ENCODE measurements at regions not wholly inside any gene's neighbourhood (a gene's known extent, or its start where the extent isn't known, plus 50 kb on each side); places are given as distances from the start of the nearest gene placed in this dataset.

- Mint-ChIP-seq H3K36me3 (ENCODE audit: insufficient read depth) (no peaks in the 10 kb centered on the region), H3K27me3 (peaks cover 50% of the 10 kb centered on the region), H3K4me3 (no peak overlapping the region), H3K27ac (ENCODE audit: low read depth) (no peak overlapping the region), H3K4me1 (no peaks in the 10 kb centered on the region), H3K9me3 (no peaks in the 10 kb centered on the region)
- ATAC-seq (replicated peaks; ENCODE audit: extremely low read depth, poor library complexity, severe bottlenecking), result no peak
- no peak for DNase-seq (ENCODE audit: low spot score in 2 of 2)
These were observed 71.0 kb upstream of the AMOTL1 start for GRCh38 chr11:94697156-94697555.

GRCh38 chr11:94700622-94701021, 67.5 kb upstream of the AMOTL1 start:
- no peak for ATAC-seq (replicated peaks; ENCODE audit: extremely low read depth, poor library complexity, severe bottlenecking)
- no peaks in the 10 kb centered on the region for H3K4me1 Mint-ChIP-seq
- H3K27me3 Mint-ChIP-seq, result peaks cover 31% of the 10 kb centered on the region
- H3K4me3 Mint-ChIP-seq, result no peak overlapping the region
- DNase-seq (ENCODE audit: low spot score in 2 of 2), result no peak
- H3K36me3 Mint-ChIP-seq (ENCODE audit: insufficient read depth), result no peaks in the 10 kb centered on the region
- no peak overlapping the region for H3K27ac Mint-ChIP-seq (ENCODE audit: low read depth)
- no peaks in the 10 kb centered on the region for H3K9me3 Mint-ChIP-seq

GRCh38 chr11:94702481-94702880, 65.7 kb upstream of the AMOTL1 start:
- Mint-ChIP-seq H3K9me3 (no peaks in the 10 kb centered on the region), H3K36me3 (ENCODE audit: insufficient read depth) (no peaks in the 10 kb centered on the region), H3K27me3 (peaks cover 30% of the 10 kb centered on the region), H3K4me1 (no peaks in the 10 kb centered on the region), H3K4me3 (no peak overlapping the region), H3K27ac (ENCODE audit: low read depth) (no peak overlapping the region)
- DNase-seq (ENCODE audit: low spot score in 2 of 2) (no peak), ATAC-seq (replicated peaks; ENCODE audit: extremely low read depth, poor library complexity, severe bottlenecking) (no peak)

- Mint-ChIP-seq H3K4me3 (no peak overlapping the region), H3K27me3 (peaks cover 20% of the 10 kb centered on the region), H3K36me3 (ENCODE audit: insufficient read depth) (no peaks in the 10 kb centered on the region), H3K9me3 (no peaks in the 10 kb centered on the region), H3K4me1 (no peaks in the 10 kb centered on the region), H3K27ac (ENCODE audit: low read depth) (no peak overlapping the region)
- DNase-seq (ENCODE audit: low spot score in 2 of 2) (no peak), ATAC-seq (replicated peaks; ENCODE audit: extremely low read depth, poor library complexity, severe bottlenecking) (no peak)
These were observed 62.7 kb upstream of the AMOTL1 start for GRCh38 chr11:94705419-94705818.

GRCh38 chr11:94705891-94706615, 62.1 kb upstream of the AMOTL1 start:
- Mint-ChIP-seq H3K27ac (ENCODE audit: low read depth) (no peak overlapping the region), H3K36me3 (ENCODE audit: insufficient read depth) (no peaks in the 10 kb centered on the region), H3K4me3 (no peak overlapping the region), H3K4me1 (no peaks in the 10 kb centered on the region), H3K9me3 (no peaks in the 10 kb centered on the region), H3K27me3 (peaks cover 14% of the 10 kb centered on the region)
- ATAC-seq (replicated peaks; ENCODE audit: extremely low read depth, poor library complexity, severe bottlenecking) (no peak), DNase-seq (ENCODE audit: low spot score in 2 of 2) (no peak)

DNA sequence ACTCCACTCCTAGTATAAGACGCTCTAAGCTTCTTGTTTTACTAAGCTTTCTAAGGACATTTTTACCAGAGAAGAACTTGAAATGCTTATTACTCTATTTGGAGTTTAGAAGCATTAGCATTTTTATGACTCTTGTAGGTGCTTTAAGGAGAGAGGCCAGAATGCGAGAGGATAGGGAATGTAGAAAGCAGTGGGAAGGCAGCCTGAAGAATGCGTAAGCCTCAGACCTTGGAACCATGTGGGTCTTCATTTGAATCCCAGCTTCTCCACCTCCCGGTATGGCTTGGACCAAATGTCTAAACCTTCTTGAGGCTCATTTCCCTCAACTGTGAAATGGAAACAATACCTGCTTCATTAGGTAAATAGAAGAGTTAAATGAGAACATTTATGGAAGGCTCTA, 60.0 kb upstream of the AMOTL1 start:
- Mint-ChIP-seq H3K36me3 (ENCODE audit: insufficient read depth) (no peaks in the 10 kb centered on the region), H3K27me3 (peaks cover 10% of the 10 kb centered on the region), H3K4me3 (no peak overlapping the region), H3K27ac (ENCODE audit: low read depth) (no peak overlapping the region), H3K9me3 (no peaks in the 10 kb centered on the region), H3K4me1 (no peaks in the 10 kb centered on the region)
- DNase-seq (ENCODE audit: low spot score in 2 of 2) (no peak), ATAC-seq (replicated peaks; ENCODE audit: extremely low read depth, poor library complexity, severe bottlenecking) (no peak)

GRCh38 chr11:94708642-94709041, 59.5 kb upstream of the AMOTL1 start:
- DNase-seq (ENCODE audit: low spot score in 2 of 2) (no peak), ATAC-seq (replicated peaks; ENCODE audit: extremely low read depth, poor library complexity, severe bottlenecking) (no peak)
- Mint-ChIP-seq H3K36me3 (ENCODE audit: insufficient read depth) (no peaks in the 10 kb centered on the region), H3K4me3 (no peak overlapping the region), H3K4me1 (no peaks in the 10 kb centered on the region), H3K9me3 (no peaks in the 10 kb centered on the region), H3K27me3 (peaks cover 14% of the 10 kb centered on the region), H3K27ac (ENCODE audit: low read depth) (no peak overlapping the region)

- Mint-ChIP-seq H3K4me1 (no peaks in the 10 kb centered on the region), H3K4me3 (no peak overlapping the region), H3K27ac (ENCODE audit: low read depth) (no peak overlapping the region), H3K27me3 (peaks cover 48% of the 10 kb centered on the region), H3K36me3 (ENCODE audit: insufficient read depth) (no peaks in the 10 kb centered on the region), H3K9me3 (no peaks in the 10 kb centered on the region)
- no peak for ATAC-seq (replicated peaks; ENCODE audit: extremely low read depth, poor library complexity, severe bottlenecking)
- DNase-seq (ENCODE audit: low spot score in 2 of 2), result no peak
These were observed 52.9 kb upstream of the AMOTL1 start for GRCh38 chr11:94715225-94715624.

DNA sequence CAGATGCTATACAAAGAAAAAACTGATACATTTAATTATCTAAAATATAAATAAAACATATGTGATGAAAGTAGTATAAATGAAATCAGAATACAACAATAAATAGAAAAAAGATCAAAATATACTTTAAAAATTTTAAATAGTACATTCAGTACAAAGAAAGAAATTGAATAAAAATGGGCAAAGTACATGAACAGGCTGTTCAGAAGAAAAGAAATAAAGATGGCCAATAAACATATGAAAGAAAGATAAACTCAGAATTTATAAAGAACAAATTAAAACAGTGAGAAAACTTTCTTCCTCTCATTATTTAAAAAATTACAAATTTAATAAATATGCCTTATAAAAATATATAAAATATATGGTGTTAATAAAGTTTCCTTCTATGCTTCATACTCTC, 50.5 kb upstream of the AMOTL1 start:
- DNase-seq (ENCODE audit: low spot score in 2 of 2) (no peak), ATAC-seq (replicated peaks; ENCODE audit: extremely low read depth, poor library complexity, severe bottlenecking) (no peak)
- no peaks in the 10 kb centered on the region for H3K36me3 Mint-ChIP-seq (ENCODE audit: insufficient read depth)
- H3K27ac Mint-ChIP-seq (ENCODE audit: low read depth), result no peak overlapping the region
- H3K4me3 Mint-ChIP-seq, result no peak overlapping the region
- no peaks in the 10 kb centered on the region for H3K4me1 Mint-ChIP-seq
- peaks cover 67% of the 10 kb centered on the region for H3K27me3 Mint-ChIP-seq
- no peaks in the 10 kb centered on the region for H3K9me3 Mint-ChIP-seq
